ENCODE measurements at regions not wholly inside any gene's neighbourhood (a gene's known extent, or its start where the extent isn't known, plus 50 kb on each side); places are given as distances from the start of the nearest gene placed in this dataset.

DNA sequence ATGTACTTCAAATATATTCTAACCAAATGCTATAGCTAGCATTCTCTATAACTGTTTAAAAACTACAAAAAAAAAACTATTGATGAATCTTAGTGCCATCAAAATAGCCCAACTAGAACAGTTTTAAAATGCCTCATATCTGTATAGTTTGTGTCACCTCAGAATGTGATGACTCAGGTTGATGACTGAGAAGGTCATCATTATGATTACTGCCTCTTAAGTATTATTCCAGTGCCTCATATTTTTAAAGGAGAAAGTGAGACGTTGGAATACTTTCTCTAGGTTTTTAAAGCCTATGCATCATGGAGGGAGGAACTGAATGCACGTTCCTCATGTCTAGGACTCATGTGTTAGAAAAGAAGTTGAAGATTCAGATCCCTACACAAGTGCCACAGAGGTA lies 88.2 kb downstream of the TMA16 start:
- TF ChIP-seq, protein P1, sequence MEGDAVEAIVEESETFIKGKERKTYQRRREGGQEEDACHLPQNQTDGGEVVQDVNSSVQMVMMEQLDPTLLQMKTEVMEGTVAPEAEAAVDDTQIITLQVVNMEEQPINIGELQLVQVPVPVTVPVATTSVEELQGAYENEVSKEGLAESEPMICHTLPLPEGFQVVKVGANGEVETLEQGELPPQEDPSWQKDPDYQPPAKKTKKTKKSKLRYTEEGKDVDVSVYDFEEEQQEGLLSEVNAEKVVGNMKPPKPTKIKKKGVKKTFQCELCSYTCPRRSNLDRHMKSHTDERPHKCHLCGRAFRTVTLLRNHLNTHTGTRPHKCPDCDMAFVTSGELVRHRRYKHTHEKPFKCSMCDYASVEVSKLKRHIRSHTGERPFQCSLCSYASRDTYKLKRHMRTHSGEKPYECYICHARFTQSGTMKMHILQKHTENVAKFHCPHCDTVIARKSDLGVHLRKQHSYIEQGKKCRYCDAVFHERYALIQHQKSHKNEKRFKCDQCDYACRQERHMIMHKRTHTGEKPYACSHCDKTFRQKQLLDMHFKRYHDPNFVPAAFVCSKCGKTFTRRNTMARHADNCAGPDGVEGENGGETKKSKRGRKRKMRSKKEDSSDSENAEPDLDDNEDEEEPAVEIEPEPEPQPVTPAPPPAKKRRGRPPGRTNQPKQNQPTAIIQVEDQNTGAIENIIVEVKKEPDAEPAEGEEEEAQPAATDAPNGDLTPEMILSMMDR (IDR thresholded peaks at IDR 0.05; ENCODE audit: low read depth, low read length) = no peak
- no peak for TF ChIP-seq POLR2A (IDR thresholded peaks at IDR 0.05; ENCODE audit: extremely low read depth, insufficient read length)
- TF ChIP-seq, protein P2, sequence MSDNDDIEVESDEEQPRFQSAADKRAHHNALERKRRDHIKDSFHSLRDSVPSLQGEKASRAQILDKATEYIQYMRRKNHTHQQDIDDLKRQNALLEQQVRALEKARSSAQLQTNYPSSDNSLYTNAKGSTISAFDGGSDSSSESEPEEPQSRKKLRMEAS (IDR thresholded peaks at IDR 0.05; ENCODE audit: low read depth, low read length) = no peak

All from NB4 (cell line).